MM.1S (cell line): ENCODE measurements at regions not wholly inside any gene's neighbourhood (a gene's known extent, or its start where the extent isn't known, plus 50 kb on each side); places are given as distances from the start of the nearest gene placed in this dataset.

Experiments
- CTCF ChIP-seq: fragments of 300-600 bp; sonication (generic); IDR thresholded peaks from 2 replicates; pipeline ENCODE4 v1.5.1; 2016; ENCODE audit warnings: antibody characterized with exemption, low read length, mixed read lengths
- EZH2 ChIP-seq: fragments of 300-600 bp; sonication (generic); optimal IDR thresholded peaks from 2 replicates; pipeline ENCODE3; 2017; ENCODE audit warnings: low read depth, mild to moderate bottlenecking, antibody characterized with exemption, low read length, mixed read lengths
- EZH2phosphoT487 ChIP-seq: fragments of 300-600 bp; sonication (generic); IDR thresholded peaks from 2 replicates; pipeline ENCODE4 v1.6.1; 2018; ENCODE audit warnings: antibody characterized with exemption, low read length

GRCh38 chr14:39483682-39484081 is 51.4 kb upstream of the FBXO33 start:
- TF ChIP-seq CTCF (no peak), EZH2phosphoT487 (no peak), EZH2 (no peak)
